Osteocyte (in vitro differentiated cells): ENCODE measurements at regions not wholly inside any gene's neighbourhood (a gene's known extent, or its start where the extent isn't known, plus 50 kb on each side); places are given as distances from the start of the nearest gene placed in this dataset.

ENCODE experiments used
- DNase-seq: peaks from one replicate; pipeline ENCODE4 v3.0.0; 2021; ENCODE audit warnings: mixed read lengths; ENCODE audit not compliant: unreplicated experiment; ENCODE audit errors: extremely low spot score
- H3K27ac Mint-ChIP-seq: one replicate; pipeline ENCODE4 v1.8.0; 2021; ENCODE audit warnings: mild to moderate bottlenecking, mixed read lengths; ENCODE audit not compliant: unreplicated experiment
- H3K27me3 Mint-ChIP-seq: one replicate; pipeline ENCODE4 v1.8.0; 2021; ENCODE audit warnings: mixed read lengths; ENCODE audit not compliant: unreplicated experiment
- H3K36me3 Mint-ChIP-seq: one replicate; pipeline ENCODE4 v1.8.0; 2021; ENCODE audit warnings: mixed read lengths; ENCODE audit not compliant: unreplicated experiment
- H3K4me1 Mint-ChIP-seq: one replicate; pipeline ENCODE4 v1.8.0; 2021; ENCODE audit warnings: mixed read lengths; ENCODE audit not compliant: unreplicated experiment
- H3K4me3 Mint-ChIP-seq: one replicate; pipeline ENCODE4 v1.8.0; 2021; ENCODE audit warnings: mild to moderate bottlenecking, moderate library complexity, mixed read lengths; ENCODE audit not compliant: unreplicated experiment
- H3K9me3 Mint-ChIP-seq: one replicate; pipeline ENCODE4 v1.8.0; 2021; ENCODE audit warnings: mixed read lengths; ENCODE audit not compliant: unreplicated experiment
- TF ChIP-seq, protein P1 (sequence below): fragments of 200-600 bp; sonication (generic); IDR thresholded peaks from 2 replicates; pipeline ENCODE4 v1.5.0; 2021; ENCODE audit warnings: antibody characterized with exemption, mild to moderate bottlenecking, moderate library complexity

DNA sequence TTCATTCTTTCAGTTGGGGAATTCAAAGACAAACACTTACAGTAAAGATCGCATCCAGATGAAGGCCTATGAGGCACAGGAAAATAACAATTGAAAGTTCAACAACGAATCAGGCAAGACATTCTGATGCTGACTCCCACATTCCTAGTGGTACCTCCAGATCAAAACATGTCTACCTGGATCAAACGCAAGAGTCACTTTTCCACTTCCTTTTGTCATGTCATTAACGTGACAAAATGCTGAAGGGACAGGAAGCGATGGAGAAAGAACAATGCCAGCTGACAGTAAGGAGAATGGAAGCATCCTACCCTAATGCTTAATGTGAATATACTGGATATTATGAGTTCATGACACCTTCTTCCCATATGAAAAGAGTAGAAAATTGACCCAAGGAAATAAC lies 365.4 kb upstream of the CDH11 start:
- peak; percentile 3 for DNase-seq
- Mint-ChIP-seq H3K36me3 (no peaks in the 10 kb centered on the region), H3K27ac (no peak overlapping the region), H3K4me1 (no peaks in the 10 kb centered on the region), H3K9me3 (no peaks in the 10 kb centered on the region), H3K4me3 (no peak overlapping the region), H3K27me3 (no peaks in the 10 kb centered on the region)
- TF ChIP-seq, protein P1, sequence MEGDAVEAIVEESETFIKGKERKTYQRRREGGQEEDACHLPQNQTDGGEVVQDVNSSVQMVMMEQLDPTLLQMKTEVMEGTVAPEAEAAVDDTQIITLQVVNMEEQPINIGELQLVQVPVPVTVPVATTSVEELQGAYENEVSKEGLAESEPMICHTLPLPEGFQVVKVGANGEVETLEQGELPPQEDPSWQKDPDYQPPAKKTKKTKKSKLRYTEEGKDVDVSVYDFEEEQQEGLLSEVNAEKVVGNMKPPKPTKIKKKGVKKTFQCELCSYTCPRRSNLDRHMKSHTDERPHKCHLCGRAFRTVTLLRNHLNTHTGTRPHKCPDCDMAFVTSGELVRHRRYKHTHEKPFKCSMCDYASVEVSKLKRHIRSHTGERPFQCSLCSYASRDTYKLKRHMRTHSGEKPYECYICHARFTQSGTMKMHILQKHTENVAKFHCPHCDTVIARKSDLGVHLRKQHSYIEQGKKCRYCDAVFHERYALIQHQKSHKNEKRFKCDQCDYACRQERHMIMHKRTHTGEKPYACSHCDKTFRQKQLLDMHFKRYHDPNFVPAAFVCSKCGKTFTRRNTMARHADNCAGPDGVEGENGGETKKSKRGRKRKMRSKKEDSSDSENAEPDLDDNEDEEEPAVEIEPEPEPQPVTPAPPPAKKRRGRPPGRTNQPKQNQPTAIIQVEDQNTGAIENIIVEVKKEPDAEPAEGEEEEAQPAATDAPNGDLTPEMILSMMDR, result no peak

DNA sequence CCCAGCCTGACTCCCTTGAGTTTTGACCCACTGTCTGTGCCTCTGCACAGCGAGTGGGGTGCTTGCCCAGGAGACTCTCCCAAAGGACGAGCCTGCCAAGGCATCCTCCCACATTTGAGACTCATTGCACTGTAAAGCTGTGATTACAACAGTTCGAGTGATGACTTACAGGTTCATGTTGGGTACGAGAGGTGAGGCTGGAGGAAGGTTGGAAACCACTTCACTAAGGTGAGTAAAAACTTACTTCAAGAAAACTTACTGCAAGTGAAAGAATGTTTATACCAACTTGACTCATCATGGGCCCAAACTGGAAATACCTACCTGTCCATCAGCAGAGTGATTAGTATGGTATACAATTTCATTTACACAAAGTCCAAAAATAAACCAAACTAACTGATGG lies 360.1 kb upstream of the CDH11 start:
- DNase-seq, result no peak
- TF ChIP-seq, protein P1, result no peak
- Mint-ChIP-seq H3K36me3 (no peaks in the 10 kb centered on the region), H3K9me3 (no peaks in the 10 kb centered on the region), H3K27me3 (peaks cover 6% of the 10 kb centered on the region), H3K4me1 (no peaks in the 10 kb centered on the region), H3K27ac (no peak overlapping the region), H3K4me3 (no peak overlapping the region)

DNA sequence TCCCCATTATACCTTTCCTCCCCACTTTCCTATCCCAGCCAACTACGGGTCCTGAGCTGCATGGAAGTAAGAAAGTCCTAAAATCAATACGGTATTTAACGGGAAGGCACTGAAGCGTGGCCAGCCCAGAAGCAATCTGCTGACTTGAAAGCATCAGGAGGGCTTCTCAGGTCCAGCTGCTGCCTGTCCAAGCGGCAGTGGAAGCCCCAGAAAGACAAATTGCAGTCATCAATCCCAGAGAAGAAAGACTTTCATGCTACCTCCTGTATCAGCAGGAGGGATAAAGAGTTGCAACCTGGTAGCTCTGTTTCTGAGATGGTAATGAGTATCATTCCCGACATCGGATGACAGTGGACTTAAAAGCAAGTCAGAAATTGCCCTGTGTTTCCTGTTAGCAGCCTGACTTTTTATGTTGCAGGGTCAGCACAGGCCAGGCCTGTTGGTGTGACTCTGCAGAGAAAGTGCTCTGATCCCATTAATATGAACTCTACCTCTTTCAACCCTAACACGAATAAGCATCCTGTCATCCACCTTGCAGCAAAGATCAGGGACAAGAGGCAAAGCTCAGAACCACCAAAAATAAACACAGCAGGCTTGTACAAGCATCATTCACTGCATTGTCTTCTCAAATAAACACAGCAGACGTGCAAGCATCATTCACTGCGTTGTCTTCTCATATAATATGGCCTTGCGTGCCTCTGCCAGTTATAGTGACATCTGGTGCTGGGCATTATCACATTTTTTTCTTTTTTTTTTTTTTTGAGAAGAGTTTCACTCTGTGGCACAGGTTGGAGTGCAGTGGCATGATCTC lies 358.6 kb upstream of the CDH11 start:
- Mint-ChIP-seq H3K27ac (no peak overlapping the region), H3K27me3 (peaks cover 6% of the 10 kb centered on the region)

DNA sequence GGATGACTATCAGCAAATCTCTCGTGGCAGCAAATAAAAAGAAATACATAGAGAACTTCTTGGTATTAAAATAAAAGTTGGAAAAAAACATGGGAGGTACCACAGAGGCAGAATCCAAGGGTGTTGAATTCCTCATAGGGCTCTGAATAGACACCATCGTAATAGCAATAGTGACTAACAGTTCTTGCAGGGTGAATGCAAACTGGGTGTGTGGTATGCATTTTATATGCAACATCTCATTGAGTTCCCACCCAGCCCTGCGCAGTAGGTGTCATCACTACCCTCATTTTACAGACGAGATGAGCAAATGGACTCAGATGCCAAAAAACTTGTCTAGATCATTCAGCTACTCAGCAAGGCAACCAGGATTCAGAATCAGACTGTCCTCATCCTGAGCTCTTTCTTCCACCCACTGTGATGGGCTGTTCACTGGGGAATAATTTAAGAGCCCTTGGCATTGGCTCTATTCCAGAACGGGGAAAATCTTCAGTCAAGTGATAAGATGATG lies 354.6 kb upstream of the CDH11 start:
- Mint-ChIP-seq H3K27me3 (peaks cover 6% of the 10 kb centered on the region), H3K27ac (no peak overlapping the region), H3K4me1 (no peaks in the 10 kb centered on the region), H3K36me3 (no peaks in the 10 kb centered on the region), H3K9me3 (no peaks in the 10 kb centered on the region), H3K4me3 (no peak overlapping the region)
- TF ChIP-seq, protein P1, result no peak
- no peak for DNase-seq

More for the DNA sequence above, 358.6 kb upstream of the CDH11 start:
- Mint-ChIP-seq H3K36me3 (no peaks in the 10 kb centered on the region), H3K9me3 (no peaks in the 10 kb centered on the region), H3K4me1 (no peaks in the 10 kb centered on the region), H3K4me3 (no peak overlapping the region)
- TF ChIP-seq, protein P1, result no peak
- no peak for DNase-seq

DNA sequence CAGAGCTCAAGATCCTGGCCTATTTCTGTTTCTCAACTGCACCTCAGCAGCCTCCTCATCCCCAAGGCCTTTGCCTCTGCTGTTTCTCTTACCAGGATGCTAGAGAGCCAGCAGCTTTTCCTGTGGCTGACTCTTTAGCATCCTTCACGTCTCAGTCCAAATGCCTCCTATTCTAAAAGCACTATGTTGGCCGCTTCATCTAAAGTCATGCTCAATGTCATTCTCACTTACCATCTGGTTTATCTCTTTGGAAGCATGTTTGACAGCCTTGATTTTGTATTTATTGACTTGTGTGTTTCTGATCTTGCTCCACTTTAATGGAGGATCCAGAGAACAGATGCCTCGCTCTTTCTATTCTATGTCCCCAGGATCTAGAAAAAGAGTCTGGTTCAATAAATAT lies 351.8 kb upstream of the CDH11 start:
- no peaks in the 10 kb centered on the region for H3K4me1 Mint-ChIP-seq
- H3K27me3 Mint-ChIP-seq, result peaks cover 3% of the 10 kb centered on the region
- no peak for DNase-seq
- no peaks in the 10 kb centered on the region for H3K9me3 Mint-ChIP-seq
- TF ChIP-seq, protein P1, result no peak
- no peaks in the 10 kb centered on the region for H3K36me3 Mint-ChIP-seq
- no peak overlapping the region for H3K27ac Mint-ChIP-seq
- H3K4me3 Mint-ChIP-seq, result no peak overlapping the region
